Head of caudate nucleus (tissue), 42 donors: ENCODE measurements at regions not wholly inside any gene's neighbourhood (a gene's known extent, or its start where the extent isn't known, plus 50 kb on each side); places are given as distances from the start of the nearest gene placed in this dataset.
"Not testable (repeated sequence)": the region's sequence is repeated elsewhere in the genome, so short reads cannot be mapped to it uniquely, and the experiment has no call there.

Experiments
- DNase-seq, 42 donors: peaks; one replicate each; pipeline versions ENCODE4 v3.0.0 to v3.0.0-alpha.2; 2020 to 2021; ENCODE audit warnings: mixed read lengths in 7 of 42
- intact Hi-C: fragments of 100-400 bp; cut with DNase I; formaldehyde crosslinking; loops from one replicate; pipeline ENCODE4 v1.15.0; 2022

GRCh38 chr21:28473530-28474220 lies 519.0 kb downstream of the LTN1 start:
- intact Hi-C loops: no loop called here
- no peak for DNase-seq

GRCh38 chr21:28472543-28472942 lies 520.1 kb downstream of the LTN1 start:
- DNase-seq, intact Hi-C loops: not testable (repeated sequence)

- no peak for DNase-seq
- intact Hi-C loops: no loop called here
Measured at GRCh38 chr21:28464988-28465387, 527.7 kb downstream of the LTN1 start.

- intact Hi-C loops: no loop called here
Measured at GRCh38 chr21:28464095-28464494, 528.6 kb downstream of the LTN1 start.

GRCh38 chr21:28459193-28459592 lies 533.5 kb downstream of the LTN1 start:
- intact Hi-C loops: no loop called here
- no peak for DNase-seq

More at GRCh38 chr21:28464095-28464494, 528.6 kb downstream of the LTN1 start:
- no peak for DNase-seq

GRCh38 chr21:28458446-28458845 lies 534.2 kb downstream of the LTN1 start:
- DNase-seq: no peak
- intact Hi-C loops: no loop called here

- DNase-seq: no peak
- intact Hi-C loops: no loop called here
Measured at GRCh38 chr21:28455253-28455600, 537.5 kb downstream of the LTN1 start.

- intact Hi-C loops: no loop called here
- DNase-seq: peak in 1 of 42 donors; percentile 17
Measured at GRCh38 chr21:28454564-28455252, 538.0 kb downstream of the LTN1 start.

GRCh38 chr21:28447462-28447861 lies 545.2 kb downstream of the LTN1 start:
- DNase-seq: no peak
- intact Hi-C loops: no loop called here

- DNase-seq: no peak
- intact Hi-C loops: no loop called here
Measured at GRCh38 chr21:28445141-28445830, 547.4 kb downstream of the LTN1 start.

- intact Hi-C loops: no loop called here
- no peak for DNase-seq
Measured at GRCh38 chr21:28444557-28444956, 548.1 kb downstream of the LTN1 start.

- intact Hi-C loops: no loop called here
- no peak for DNase-seq
Measured at GRCh38 chr21:28444111-28444510, 548.6 kb downstream of the LTN1 start.

- DNase-seq: no peak
- intact Hi-C loops: no loop called here
Measured at GRCh38 chr21:28442624-28443023, 550.1 kb downstream of the LTN1 start.

- intact Hi-C loops: no loop called here
- DNase-seq: no peak
Measured at GRCh38 chr21:28442085-28442484, 550.6 kb downstream of the LTN1 start.

GRCh38 chr21:28439788-28440187 lies 552.9 kb downstream of the LTN1 start:
- intact Hi-C loops: no loop called here
- no peak for DNase-seq

GRCh38 chr21:28439251-28439650 lies 553.4 kb downstream of the LTN1 start:
- intact Hi-C loops: no loop called here

GRCh38 chr21:28437061-28437460 lies 555.6 kb downstream of the LTN1 start:
- no peak for DNase-seq
- intact Hi-C loops: no loop called here

More at GRCh38 chr21:28439251-28439650, 553.4 kb downstream of the LTN1 start:
- DNase-seq: no peak

- intact Hi-C loops: no loop called here
Measured at GRCh38 chr21:28436286-28436932, 556.3 kb downstream of the LTN1 start.

GRCh38 chr21:28431527-28432200 lies 561.0 kb downstream of the LTN1 start:
- DNase-seq: no peak
- intact Hi-C loops: no loop called here

More at GRCh38 chr21:28436286-28436932, 556.3 kb downstream of the LTN1 start:
- no peak for DNase-seq
